ENCODE measurements at regions not wholly inside any gene's neighbourhood (a gene's known extent, or its start where the extent isn't known, plus 50 kb on each side); places are given as distances from the start of the nearest gene placed in this dataset.

DNA sequence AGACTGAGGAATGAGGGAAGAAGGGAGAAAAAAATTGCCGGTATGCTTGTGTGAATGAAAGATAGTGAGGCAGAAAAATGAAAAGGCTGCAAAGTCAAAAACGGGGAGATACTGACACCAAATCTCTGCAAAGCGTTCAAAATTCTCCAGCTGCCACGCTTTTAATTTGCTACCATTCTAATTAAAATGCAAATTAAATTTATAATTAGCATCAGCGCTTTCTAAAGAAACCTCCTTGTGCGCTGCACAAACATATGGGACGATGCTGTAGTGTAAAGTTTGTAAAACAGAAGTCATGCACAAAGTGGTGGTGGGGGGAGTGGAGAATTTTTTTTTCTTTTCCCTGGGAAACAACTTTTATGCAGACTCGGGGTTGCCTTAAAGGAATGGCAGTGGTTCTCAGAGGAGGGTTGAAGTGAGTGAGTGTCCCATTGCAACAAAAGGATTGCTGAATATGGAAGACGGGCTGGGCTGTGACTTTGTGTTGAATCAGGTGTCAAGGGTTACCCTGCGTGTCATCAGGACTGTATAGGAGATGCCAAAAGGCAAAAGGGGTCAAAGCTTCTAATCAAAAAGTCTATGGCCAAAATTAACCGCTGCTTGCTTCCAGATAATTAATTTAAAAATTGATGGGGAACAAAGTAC is 472.2 kb downstream of the NR2F2 start:
- Histone ChIP-seq H3K9me3 (replicated peaks; ENCODE audit: control insufficient read depth, insufficient read depth, low read length) (no peaks in the 10 kb centered on the region), H3K4me1 (ENCODE audit: control insufficient read depth, extremely low read depth, insufficient read depth, low read length) (no peaks in the 10 kb centered on the region), H3K36me3 (ENCODE audit: control insufficient read depth in 2 of 2, extremely low read depth in 1 of 2, insufficient read depth in 2 of 2, low read length in 2 of 2) (no peaks in the 10 kb centered on the region), H3K27me3 (ENCODE audit: control insufficient read depth in 2 of 2, insufficient read depth in 2 of 2, low read length in 2 of 2) (no peaks in the 10 kb centered on the region), H3K9ac (replicated peaks; ENCODE audit: extremely low read depth, insufficient read depth, low read length) (no peak overlapping the region), H3K9me1 (replicated peaks; ENCODE audit: control insufficient read depth, extremely low read depth, insufficient read depth, low read length) (no peaks in the 10 kb centered on the region), H4K20me1 (replicated peaks; ENCODE audit: control insufficient read depth, extremely low read depth, insufficient read depth, low read length) (no peaks in the 10 kb centered on the region), H3K27ac (ENCODE audit: insufficient read depth, low read depth, low read length) (no peak overlapping the region), H3K4me3 (replicated peaks in 1 of 3; ENCODE audit: insufficient read depth in 1 of 3, low read depth in 1 of 3, low read length in 3 of 3) (no peak overlapping the region), H3K4me2 (ENCODE audit: insufficient read depth, low read length) (no peak overlapping the region), H3K79me2 (ENCODE audit: control insufficient read depth, insufficient read depth, low read length) (no peaks in the 10 kb centered on the region), H2AFZ (ENCODE audit: low read depth, low read length) (no peak overlapping the region)
- TF ChIP-seq FOS (IDR thresholded peaks at IDR 0.05; ENCODE audit: borderline replicate concordance, insufficient read depth, low read length) (no peak), MYC (IDR thresholded peaks at IDR 0.05; ENCODE audit: low read depth, low read length) (no peak), EZH2 (IDR thresholded peaks at IDR 0.05; ENCODE audit: borderline replicate concordance, low read depth, low read length, severe bottlenecking) (no peak), GATA2 (IDR thresholded peaks at IDR 0.05; ENCODE audit: insufficient read depth, insufficient read length, low read depth, low read length) (no peak), MAX (IDR thresholded peaks at IDR 0.05; ENCODE audit: insufficient read depth, insufficient read length) (no peak)
- DNase-seq (ENCODE audit: low read depth, low spot score) (no peak), FAIRE-seq (no peak)
- ChIA-PET POLR2A (no interaction called here), CTCF (no interaction called here)
- no TSS peak for BruUV-seq (replicated peaks)
- dilution Hi-C loops (cut with MboI; ENCODE audit: extremely low pct_ligation_motif_present, low sequenced_read_pairs) (no loop called here), intact Hi-C loops (cut with micrococcal nuclease) (no loop called here)

GRCh38 chr15:96804754-96805153 is 474.3 kb downstream of the NR2F2 start:
- Histone ChIP-seq H3K79me2 (ENCODE audit: control insufficient read depth, insufficient read depth, low read length) (no peaks in the 10 kb centered on the region), H3K4me3 (replicated peaks in 1 of 3; ENCODE audit: insufficient read depth in 1 of 3, low read depth in 1 of 3, low read length in 3 of 3) (no peak overlapping the region), H3K36me3 (ENCODE audit: control insufficient read depth in 2 of 2, extremely low read depth in 1 of 2, insufficient read depth in 2 of 2, low read length in 2 of 2) (no peaks in the 10 kb centered on the region), H3K4me2 (ENCODE audit: insufficient read depth, low read length) (no peak overlapping the region), H3K9me1 (replicated peaks; ENCODE audit: control insufficient read depth, extremely low read depth, insufficient read depth, low read length) (no peaks in the 10 kb centered on the region), H3K4me1 (ENCODE audit: control insufficient read depth, extremely low read depth, insufficient read depth, low read length) (no peaks in the 10 kb centered on the region), H3K27ac (ENCODE audit: insufficient read depth, low read depth, low read length) (no peak overlapping the region), H4K20me1 (replicated peaks; ENCODE audit: control insufficient read depth, extremely low read depth, insufficient read depth, low read length) (no peaks in the 10 kb centered on the region), H3K9me3 (replicated peaks; ENCODE audit: control insufficient read depth, insufficient read depth, low read length) (no peaks in the 10 kb centered on the region), H2AFZ (ENCODE audit: low read depth, low read length) (no peak overlapping the region), H3K9ac (replicated peaks; ENCODE audit: extremely low read depth, insufficient read depth, low read length) (no peak overlapping the region), H3K27me3 (ENCODE audit: control insufficient read depth in 2 of 2, insufficient read depth in 2 of 2, low read length in 2 of 2) (no peaks in the 10 kb centered on the region)
- dilution Hi-C loops (cut with MboI; ENCODE audit: extremely low pct_ligation_motif_present, low sequenced_read_pairs) (no loop called here), intact Hi-C loops (cut with micrococcal nuclease) (no loop called here)
- no TSS peak for BruUV-seq (replicated peaks)
- FAIRE-seq: no peak
- DNase-seq (ENCODE audit: low read depth, low spot score): no peak
- CTCF ChIA-PET: no interaction called here
- TF ChIP-seq POLR2A (IDR thresholded peaks at IDR 0.05; ENCODE audit: low read depth, low read length): no peak
- no peak for TF ChIP-seq GATA2 (IDR thresholded peaks at IDR 0.05; ENCODE audit: insufficient read depth, insufficient read length, low read depth, low read length)
- no peak for TF ChIP-seq MAX (IDR thresholded peaks at IDR 0.05; ENCODE audit: insufficient read depth, insufficient read length)
- TF ChIP-seq POLR2AphosphoS5 (IDR thresholded peaks at IDR 0.05; ENCODE audit: insufficient read depth, low read depth, low read length): no peak
- TF ChIP-seq, protein P1, sequence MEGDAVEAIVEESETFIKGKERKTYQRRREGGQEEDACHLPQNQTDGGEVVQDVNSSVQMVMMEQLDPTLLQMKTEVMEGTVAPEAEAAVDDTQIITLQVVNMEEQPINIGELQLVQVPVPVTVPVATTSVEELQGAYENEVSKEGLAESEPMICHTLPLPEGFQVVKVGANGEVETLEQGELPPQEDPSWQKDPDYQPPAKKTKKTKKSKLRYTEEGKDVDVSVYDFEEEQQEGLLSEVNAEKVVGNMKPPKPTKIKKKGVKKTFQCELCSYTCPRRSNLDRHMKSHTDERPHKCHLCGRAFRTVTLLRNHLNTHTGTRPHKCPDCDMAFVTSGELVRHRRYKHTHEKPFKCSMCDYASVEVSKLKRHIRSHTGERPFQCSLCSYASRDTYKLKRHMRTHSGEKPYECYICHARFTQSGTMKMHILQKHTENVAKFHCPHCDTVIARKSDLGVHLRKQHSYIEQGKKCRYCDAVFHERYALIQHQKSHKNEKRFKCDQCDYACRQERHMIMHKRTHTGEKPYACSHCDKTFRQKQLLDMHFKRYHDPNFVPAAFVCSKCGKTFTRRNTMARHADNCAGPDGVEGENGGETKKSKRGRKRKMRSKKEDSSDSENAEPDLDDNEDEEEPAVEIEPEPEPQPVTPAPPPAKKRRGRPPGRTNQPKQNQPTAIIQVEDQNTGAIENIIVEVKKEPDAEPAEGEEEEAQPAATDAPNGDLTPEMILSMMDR (IDR thresholded peaks at IDR 0.05; ENCODE audit: extremely low read depth in 1 of 2, insufficient read depth in 1 of 2, low read depth in 1 of 2, low read length in 2 of 2): no peak
- TF ChIP-seq MYC (IDR thresholded peaks at IDR 0.05; ENCODE audit: low read depth, low read length): no peak
- TF ChIP-seq EZH2 (IDR thresholded peaks at IDR 0.05; ENCODE audit: borderline replicate concordance, low read depth, low read length, severe bottlenecking): no peak
- TF ChIP-seq JUN (IDR thresholded peaks at IDR 0.05; ENCODE audit: borderline replicate concordance, insufficient read depth, insufficient read length, low read depth): no peak
- TF ChIP-seq FOS (IDR thresholded peaks at IDR 0.05; ENCODE audit: borderline replicate concordance, insufficient read depth, low read length): no peak
- POLR2A ChIA-PET: no interaction called here

Measured in endothelial cell of umbilical vein (primary cell).